ENCODE measurements at regions not wholly inside any gene's neighbourhood (a gene's known extent, or its start where the extent isn't known, plus 50 kb on each side); places are given as distances from the start of the nearest gene placed in this dataset.

GRCh38 chr7:96430356-96430755, 108.5 kb upstream of the SLC25A13 start:
- no peaks in the 10 kb centered on the region for H3K9me3 ChIP-seq
- intact Hi-C loops (cut with DNase I): no loop called here
- 90% methylated on average over 3 of the region's 3 CpGs for WGBS
- TF ChIP-seq POLR2AphosphoS5 (IDR thresholded peaks at IDR 0.05): no peak
- TF ChIP-seq CTCF (IDR thresholded peaks at IDR 0.05): no peak
- no peak for TF ChIP-seq POLR2A (IDR thresholded peaks at IDR 0.05)
- no peaks in the 10 kb centered on the region for H3K27me3 ChIP-seq (replicated peaks; ENCODE audit: insufficient read depth)
- no peak overlapping the region for H3K4me3 ChIP-seq
- H3K36me3 ChIP-seq: no peaks in the 10 kb centered on the region
- H3K27ac ChIP-seq: no peak overlapping the region
- H3K4me1 ChIP-seq (replicated peaks): no peaks in the 10 kb centered on the region
- no peak for DNase-seq (ENCODE audit: low spot score)

- no peak overlapping the region for H3K27ac ChIP-seq
- no peaks in the 10 kb centered on the region for H3K27me3 ChIP-seq (replicated peaks; ENCODE audit: insufficient read depth)
- intact Hi-C loops (cut with DNase I): no loop called here
- no peaks in the 10 kb centered on the region for H3K4me1 ChIP-seq (replicated peaks)
- TF ChIP-seq POLR2AphosphoS5 (IDR thresholded peaks at IDR 0.05): no peak
- no peak for TF ChIP-seq POLR2A (IDR thresholded peaks at IDR 0.05)
- no peak for TF ChIP-seq CTCF (IDR thresholded peaks at IDR 0.05)
- no peak overlapping the region for H3K4me3 ChIP-seq
- WGBS: 93% methylated on average over 4 of the region's 4 CpGs
- no peaks in the 10 kb centered on the region for H3K36me3 ChIP-seq
- no peaks in the 10 kb centered on the region for H3K9me3 ChIP-seq
- DNase-seq (ENCODE audit: low spot score): no peak
These were observed 105.2 kb upstream of the SLC25A13 start for GRCh38 chr7:96427143-96427542.

GRCh38 chr7:96426685-96427084, 104.8 kb upstream of the SLC25A13 start:
- Histone ChIP-seq H3K4me1 (replicated peaks) (no peaks in the 10 kb centered on the region), H3K27ac (no peak overlapping the region), H3K36me3 (no peaks in the 10 kb centered on the region), H3K27me3 (replicated peaks; ENCODE audit: insufficient read depth) (no peaks in the 10 kb centered on the region), H3K4me3 (no peak overlapping the region), H3K9me3 (no peaks in the 10 kb centered on the region)
- WGBS: 87% methylated on average over 2 of the region's 2 CpGs
- no peak for TF ChIP-seq POLR2A (IDR thresholded peaks at IDR 0.05)
- TF ChIP-seq CTCF (IDR thresholded peaks at IDR 0.05): no peak
- no peak for TF ChIP-seq POLR2AphosphoS5 (IDR thresholded peaks at IDR 0.05)
- intact Hi-C loops (cut with DNase I): no loop called here
- no peak for DNase-seq (ENCODE audit: low spot score)

GRCh38 chr7:96426027-96426426, 104.1 kb upstream of the SLC25A13 start:
- Histone ChIP-seq H3K27ac (no peak overlapping the region), H3K4me3 (no peak overlapping the region), H3K9me3 (no peaks in the 10 kb centered on the region), H3K27me3 (replicated peaks; ENCODE audit: insufficient read depth) (no peaks in the 10 kb centered on the region), H3K4me1 (replicated peaks) (no peaks in the 10 kb centered on the region), H3K36me3 (no peaks in the 10 kb centered on the region)
- no peak for TF ChIP-seq POLR2AphosphoS5 (IDR thresholded peaks at IDR 0.05)
- TF ChIP-seq CTCF (IDR thresholded peaks at IDR 0.05): no peak
- TF ChIP-seq POLR2A (IDR thresholded peaks at IDR 0.05): no peak
- WGBS: 58% methylated on average over 3 of the region's 3 CpGs
- intact Hi-C loops (cut with DNase I): no loop called here
- DNase-seq (ENCODE audit: low spot score): no peak

- no peak for DNase-seq (ENCODE audit: low spot score)
- 69% methylated on average over 1 of the region's 1 CpG for WGBS
- Histone ChIP-seq H3K36me3 (no peaks in the 10 kb centered on the region), H3K4me1 (replicated peaks) (no peaks in the 10 kb centered on the region), H3K9me3 (no peaks in the 10 kb centered on the region), H3K4me3 (no peak overlapping the region), H3K27me3 (replicated peaks; ENCODE audit: insufficient read depth) (no peaks in the 10 kb centered on the region), H3K27ac (no peak overlapping the region)
- intact Hi-C loops (cut with DNase I): no loop called here
- TF ChIP-seq POLR2AphosphoS5 (IDR thresholded peaks at IDR 0.05) (no peak), CTCF (IDR thresholded peaks at IDR 0.05) (no peak), POLR2A (IDR thresholded peaks at IDR 0.05) (no peak)
These were observed 102.5 kb upstream of the SLC25A13 start for GRCh38 chr7:96424411-96424810.
